Astrocyte (in vitro differentiated cells and primary cell): ENCODE measurements at regions not wholly inside any gene's neighbourhood (a gene's known extent, or its start where the extent isn't known, plus 50 kb on each side); places are given as distances from the start of the nearest gene placed in this dataset.

ENCODE experiments used
- DNase-seq: peaks from one replicate; pipeline ENCODE4 v3.0.0-alpha.2; 2010; ENCODE audit warnings: low read depth
- FAIRE-seq: peaks from 2 replicates; lab custom pipeline; 2011; peaks lifted over from hg19 to GRCh38; lab: Jason Lieb, UNC
- H2AFZ ChIP-seq: 2 replicates; pipeline ENCODE4 v1.6.0; 2012; ENCODE audit warnings: low read depth, low read length, inconsistent platforms
- H3K27ac ChIP-seq: 2 replicates; pipeline ENCODE4 v1.5.1; 2011; ENCODE audit warnings: low read depth, low read length, inconsistent platforms
- H3K27me3 ChIP-seq: 2 replicates; pipeline ENCODE4 v1.6.0; 2011; ENCODE audit warnings: low read length, inconsistent platforms; ENCODE audit not compliant: insufficient read depth
- H3K36me3 ChIP-seq: 2 replicates; pipeline ENCODE4 v1.5.1; 2011; ENCODE audit warnings: low read length, inconsistent platforms; ENCODE audit not compliant: insufficient read depth
- H3K4me1 ChIP-seq: 2 replicates; pipeline ENCODE4 v1.5.1; 2011; ENCODE audit warnings: low read length, inconsistent platforms; ENCODE audit not compliant: insufficient read depth
- H3K4me2 ChIP-seq: 2 replicates; pipeline ENCODE4 v1.6.0; 2012; ENCODE audit warnings: low read length, inconsistent platforms
- H3K4me3 ChIP-seq: 2 replicates; pipeline ENCODE4 v1.5.1; 2011; ENCODE audit warnings: low read depth, mild to moderate bottlenecking, low read length, inconsistent platforms; ENCODE audit not compliant: insufficient read depth
- H3K79me2 ChIP-seq: 2 replicates; pipeline ENCODE4 v1.6.0; 2012; ENCODE audit warnings: mild to moderate bottlenecking, low read length, inconsistent platforms; ENCODE audit not compliant: insufficient read depth
- H3K9ac ChIP-seq: 2 replicates; pipeline ENCODE4 v1.6.0; 2012; ENCODE audit warnings: mild to moderate bottlenecking, low read length, inconsistent platforms
- H3K9me3 ChIP-seq: 2 replicates; pipeline ENCODE4 v1.5.1; 2012; ENCODE audit warnings: low read depth, mild to moderate bottlenecking, low read length, inconsistent platforms; ENCODE audit not compliant: insufficient read depth
- H4K20me1 ChIP-seq: 2 replicates; pipeline ENCODE4 v1.6.0; 2012; ENCODE audit warnings: low read length, inconsistent platforms; ENCODE audit not compliant: insufficient read depth
- H3K27ac Mint-ChIP-seq: one replicate; pipeline ENCODE4 v1.8.0; 2021; ENCODE audit warnings: mild to moderate bottlenecking, mixed read lengths; ENCODE audit not compliant: unreplicated experiment
- H3K27me3 Mint-ChIP-seq: one replicate; pipeline ENCODE4 v1.8.0; 2021; ENCODE audit warnings: low read depth, mixed read lengths; ENCODE audit not compliant: unreplicated experiment
- H3K36me3 Mint-ChIP-seq: one replicate; pipeline ENCODE4 v1.8.0; 2021; ENCODE audit warnings: low read depth, mixed read lengths; ENCODE audit not compliant: unreplicated experiment
- H3K4me1 Mint-ChIP-seq: one replicate; pipeline ENCODE4 v1.8.0; 2021; ENCODE audit warnings: low read depth, mixed read lengths; ENCODE audit not compliant: unreplicated experiment
- H3K4me3 Mint-ChIP-seq: one replicate; pipeline ENCODE4 v1.8.0; 2021; ENCODE audit warnings: mild to moderate bottlenecking, moderate library complexity, mixed read lengths; ENCODE audit not compliant: unreplicated experiment
- H3K9me3 Mint-ChIP-seq: one replicate; pipeline ENCODE4 v1.8.0; 2021; ENCODE audit warnings: mild to moderate bottlenecking, mixed read lengths; ENCODE audit not compliant: unreplicated experiment
- CTCF ChIP-seq: IDR thresholded peaks from 2 replicates; pipeline ENCODE4 v1.5.1; 2011; ENCODE audit warnings: low read depth, mild to moderate bottlenecking, inconsistent platforms, low read length, moderate library complexity; ENCODE audit not compliant: insufficient read depth
- EZH2 ChIP-seq: IDR thresholded peaks from 2 replicates; pipeline ENCODE4 v1.6.1; 2012; ENCODE audit warnings: mild to moderate bottlenecking, low read length, inconsistent platforms; ENCODE audit not compliant: insufficient read depth

- H3K27ac ChIP-seq, result no peak overlapping the region
- no peak overlapping the region for H3K9ac ChIP-seq
- Mint-ChIP-seq H3K27me3 (peaks cover 2% of the 10 kb centered on the region), H3K4me3 (no peak overlapping the region), H3K36me3 (no peaks in the 10 kb centered on the region), H3K9me3 (no peaks in the 10 kb centered on the region), H3K27ac (no peak overlapping the region), H3K4me1 (no peaks in the 10 kb centered on the region)
- DNase-seq (no peak), FAIRE-seq (no peak)
- H3K36me3 ChIP-seq, result no peaks in the 10 kb centered on the region
- no peak for TF ChIP-seq CTCF
- TF ChIP-seq EZH2, result no peak
- no peaks in the 10 kb centered on the region for H3K9me3 ChIP-seq
- no peaks in the 10 kb centered on the region for H3K4me1 ChIP-seq
- no peak overlapping the region for H2AFZ ChIP-seq
- H3K4me3 ChIP-seq, result no peak overlapping the region
- H4K20me1 ChIP-seq, result no peaks in the 10 kb centered on the region
- H3K79me2 ChIP-seq, result no peaks in the 10 kb centered on the region
- no peak overlapping the region for H3K4me2 ChIP-seq
- H3K27me3 ChIP-seq, result no peaks in the 10 kb centered on the region
Measured at GRCh38 chrX:38940547-38940946, 139.3 kb downstream of the MID1IP1 start.

GRCh38 chrX:38941675-38942074 lies 140.4 kb downstream of the MID1IP1 start:
- Histone ChIP-seq H3K9ac (no peak overlapping the region), H3K4me2 (no peak overlapping the region), H3K4me1 (no peaks in the 10 kb centered on the region), H3K27ac (no peak overlapping the region), H3K36me3 (no peaks in the 10 kb centered on the region), H3K79me2 (no peaks in the 10 kb centered on the region), H4K20me1 (no peaks in the 10 kb centered on the region), H3K27me3 (no peaks in the 10 kb centered on the region), H3K9me3 (no peaks in the 10 kb centered on the region), H2AFZ (no peak overlapping the region), H3K4me3 (no peak overlapping the region)
- FAIRE-seq (no peak), DNase-seq (no peak)
- TF ChIP-seq CTCF (no peak), EZH2 (no peak)
- no peaks in the 10 kb centered on the region for H3K4me1 Mint-ChIP-seq
- no peak overlapping the region for H3K4me3 Mint-ChIP-seq
- H3K36me3 Mint-ChIP-seq, result no peaks in the 10 kb centered on the region
- no peak overlapping the region for H3K27ac Mint-ChIP-seq
- no peaks in the 10 kb centered on the region for H3K9me3 Mint-ChIP-seq
- no peaks in the 10 kb centered on the region for H3K27me3 Mint-ChIP-seq

- Histone ChIP-seq H3K36me3 (no peaks in the 10 kb centered on the region), H2AFZ (no peak overlapping the region), H3K27ac (no peak overlapping the region), H3K79me2 (no peaks in the 10 kb centered on the region), H4K20me1 (no peaks in the 10 kb centered on the region), H3K27me3 (no peaks in the 10 kb centered on the region), H3K9me3 (no peaks in the 10 kb centered on the region), H3K4me3 (no peak overlapping the region), H3K4me2 (no peak overlapping the region), H3K4me1 (no peaks in the 10 kb centered on the region), H3K9ac (no peak overlapping the region)
- Mint-ChIP-seq H3K9me3 (no peaks in the 10 kb centered on the region), H3K27me3 (no peaks in the 10 kb centered on the region), H3K27ac (no peak overlapping the region), H3K36me3 (no peaks in the 10 kb centered on the region), H3K4me3 (no peak overlapping the region), H3K4me1 (no peaks in the 10 kb centered on the region)
- DNase-seq, result no peak
- FAIRE-seq, result no peak
- no peak for TF ChIP-seq CTCF
- no peak for TF ChIP-seq EZH2
Measured at GRCh38 chrX:38943120-38943519, 141.9 kb downstream of the MID1IP1 start.
